Fibroblast of skin of left biceps (primary cell): ENCODE measurements at regions not wholly inside any gene's neighbourhood (a gene's known extent, or its start where the extent isn't known, plus 50 kb on each side); places are given as distances from the start of the nearest gene placed in this dataset.

Experiments used
- DNase-seq, 2 experiments: peaks; one replicate each; pipeline ENCODE4 v3.0.0-alpha.2; 2013; ENCODE audit warnings: low read depth in 2 of 2

DNA sequence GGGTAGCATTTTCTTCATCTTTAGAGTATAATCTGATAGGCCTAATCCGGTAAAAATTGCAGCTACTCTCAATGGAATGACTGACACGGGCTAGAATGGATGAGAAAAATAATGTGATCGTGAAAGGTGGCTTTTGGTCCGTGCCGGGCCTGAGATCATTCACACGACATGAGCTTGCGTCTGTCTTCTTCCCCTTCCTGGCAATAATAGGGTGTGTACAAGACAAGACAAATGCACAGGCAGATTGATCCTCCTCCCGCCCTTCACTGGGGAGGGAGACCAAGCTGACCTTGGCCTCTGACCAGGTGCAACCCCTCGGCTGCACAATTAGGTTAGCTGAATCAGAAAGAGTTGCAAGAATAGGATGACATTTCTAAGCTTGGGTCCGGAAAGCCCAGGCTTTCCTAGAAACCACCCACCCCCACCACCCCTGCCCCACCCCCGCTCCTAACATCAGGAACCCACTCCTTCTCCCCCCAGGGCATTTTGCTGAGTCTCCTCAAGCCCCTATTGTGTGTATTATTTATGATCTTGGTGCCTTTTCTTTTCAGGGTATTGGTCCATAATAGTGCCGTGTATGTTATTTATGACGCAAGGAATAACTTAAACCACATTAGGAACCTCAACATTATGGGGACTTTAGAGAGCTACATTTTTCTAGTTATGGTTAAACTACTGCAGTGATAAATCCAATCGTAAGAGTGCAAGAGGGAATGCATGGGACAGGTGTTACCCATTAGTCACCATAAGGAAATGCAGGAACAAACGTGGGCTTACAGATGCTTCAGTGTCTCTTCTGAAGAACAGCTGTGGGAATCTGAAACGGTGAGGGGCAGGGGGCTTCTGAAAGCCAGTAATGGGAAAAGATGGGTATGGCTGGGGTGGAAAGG is 540.1 kb upstream of the PSMD7 start:
- no peak for DNase-seq

DNA sequence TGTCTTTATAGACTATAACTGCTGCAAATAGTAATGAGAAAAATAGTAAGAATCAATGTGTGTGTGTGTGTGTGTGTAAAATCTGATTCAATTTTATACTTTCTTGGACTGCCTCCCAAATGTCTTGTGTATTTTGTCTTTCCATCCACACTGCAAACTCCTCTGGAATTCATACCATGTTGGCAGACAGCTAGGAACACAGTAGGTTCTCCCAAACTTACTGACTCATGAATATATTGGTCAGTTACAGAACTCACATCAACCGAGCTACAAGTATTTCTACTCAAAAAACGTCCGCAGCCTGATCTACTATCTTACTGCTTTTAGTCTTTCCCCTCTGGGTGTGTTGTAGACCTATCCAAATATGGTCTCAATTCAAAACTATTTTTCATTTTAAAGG is 542.7 kb upstream of the PSMD7 start:
- DNase-seq, result no peak

GRCh38 chr16:73750639-73751038 is 546.0 kb upstream of the PSMD7 start:
- DNase-seq, result no peak

DNA sequence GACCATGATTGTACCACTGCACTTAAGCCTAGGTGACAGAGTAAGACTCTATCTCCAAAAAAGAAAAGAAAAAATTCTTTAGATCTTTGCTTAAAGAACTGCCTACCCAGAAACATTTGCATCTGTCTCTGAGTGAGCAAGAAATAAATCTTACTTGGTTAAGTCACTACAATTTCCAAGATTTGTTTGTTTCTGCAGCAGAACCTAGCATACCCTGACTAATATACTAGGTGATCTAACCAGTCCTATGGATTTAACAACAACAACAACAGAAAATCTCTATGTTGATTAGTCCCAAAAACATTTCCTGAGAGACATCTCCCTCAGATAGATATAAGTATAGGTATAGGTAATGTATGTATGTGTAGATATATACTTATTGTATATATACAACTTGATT is 549.3 kb upstream of the PSMD7 start:
- no peak for DNase-seq

- DNase-seq, result no peak
These were observed 550.1 kb upstream of the PSMD7 start for GRCh38 chr16:73746554-73746953.

- no peak for DNase-seq
These were observed 552.7 kb upstream of the PSMD7 start for GRCh38 chr16:73743665-73744496.

DNA sequence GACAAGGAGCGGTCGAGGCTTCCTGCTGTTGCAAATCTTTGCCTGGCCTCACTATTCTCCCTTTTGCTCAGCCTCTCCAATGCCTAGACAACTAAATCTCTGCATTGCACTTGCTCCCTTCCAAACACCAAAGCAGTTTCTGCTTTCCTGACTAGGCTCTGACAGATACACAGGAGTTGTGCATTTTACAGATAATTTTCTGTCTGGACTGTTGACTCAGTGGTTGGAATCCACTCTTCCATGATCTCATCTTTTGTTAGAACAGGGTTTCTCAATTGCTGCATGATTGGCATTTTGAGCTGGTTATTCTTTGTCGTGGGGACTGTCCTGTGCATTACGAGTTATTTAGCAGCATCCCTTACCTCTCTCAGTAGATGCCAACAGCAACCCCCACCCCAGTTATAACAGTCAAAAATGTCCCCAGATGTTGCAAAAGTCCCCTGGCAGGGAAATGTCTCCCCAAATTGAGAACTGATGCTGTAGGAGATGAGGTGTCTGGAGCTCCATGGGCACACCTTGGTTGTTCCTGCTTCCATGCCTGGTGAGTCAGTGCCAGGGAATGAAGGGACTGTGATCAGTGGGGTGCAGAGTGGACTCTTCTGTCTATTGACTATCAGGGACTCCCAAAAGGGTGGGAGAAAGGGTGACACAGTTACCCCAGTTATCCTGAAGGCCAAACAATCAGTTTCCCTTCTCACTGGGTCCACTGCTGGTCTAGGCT is 557.4 kb upstream of the PSMD7 start:
- no peak for DNase-seq

DNA sequence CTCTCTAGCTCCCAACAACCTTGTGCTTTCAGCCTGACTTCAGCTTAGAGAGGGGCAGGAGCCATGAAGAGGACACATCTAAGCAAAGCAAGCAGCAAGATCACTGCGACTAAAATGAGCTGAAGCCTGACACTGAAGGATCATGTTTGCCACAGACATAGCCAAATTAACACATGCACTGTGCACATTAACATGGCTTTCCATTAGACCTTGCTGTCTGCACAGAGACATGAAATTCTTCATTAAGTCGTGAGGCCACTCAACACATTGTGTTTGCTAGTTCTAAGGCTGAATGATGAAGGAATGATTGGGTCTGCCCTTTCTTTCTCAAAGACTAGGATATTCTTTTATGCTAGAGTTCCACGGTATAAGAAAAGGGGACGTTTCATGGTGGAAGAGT is 558.3 kb upstream of the PSMD7 start:
- DNase-seq, result no peak

DNA sequence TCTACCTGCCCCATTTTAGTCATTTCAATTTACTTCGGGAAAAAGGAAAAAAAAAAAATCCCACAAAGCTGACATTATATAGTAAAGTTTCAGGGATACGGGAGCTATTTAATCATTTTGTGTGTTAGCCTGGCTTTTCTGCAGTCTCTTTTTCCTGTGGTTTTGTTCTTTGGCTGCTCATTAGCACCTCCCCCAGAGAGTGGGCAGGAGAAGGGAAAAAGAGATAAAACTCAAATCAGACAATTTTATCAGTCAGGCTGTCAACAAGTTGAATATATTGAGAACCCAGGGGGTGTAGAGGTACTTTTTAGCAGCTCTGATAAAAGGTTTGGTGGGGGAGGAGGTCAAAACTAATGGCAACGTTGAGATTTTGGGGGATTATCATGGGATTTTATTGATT is 559.0 kb upstream of the PSMD7 start:
- no peak for DNase-seq

GRCh38 chr16:73735954-73736353 is 560.7 kb upstream of the PSMD7 start:
- DNase-seq, result no peak

GRCh38 chr16:73735018-73735417 is 561.6 kb upstream of the PSMD7 start:
- DNase-seq, result peak; percentile 17 to 31

GRCh38 chr16:73732681-73733080 is 563.9 kb upstream of the PSMD7 start:
- DNase-seq, result no peak

GRCh38 chr16:73732143-73732542 is 564.5 kb upstream of the PSMD7 start:
- DNase-seq, result no peak

DNA sequence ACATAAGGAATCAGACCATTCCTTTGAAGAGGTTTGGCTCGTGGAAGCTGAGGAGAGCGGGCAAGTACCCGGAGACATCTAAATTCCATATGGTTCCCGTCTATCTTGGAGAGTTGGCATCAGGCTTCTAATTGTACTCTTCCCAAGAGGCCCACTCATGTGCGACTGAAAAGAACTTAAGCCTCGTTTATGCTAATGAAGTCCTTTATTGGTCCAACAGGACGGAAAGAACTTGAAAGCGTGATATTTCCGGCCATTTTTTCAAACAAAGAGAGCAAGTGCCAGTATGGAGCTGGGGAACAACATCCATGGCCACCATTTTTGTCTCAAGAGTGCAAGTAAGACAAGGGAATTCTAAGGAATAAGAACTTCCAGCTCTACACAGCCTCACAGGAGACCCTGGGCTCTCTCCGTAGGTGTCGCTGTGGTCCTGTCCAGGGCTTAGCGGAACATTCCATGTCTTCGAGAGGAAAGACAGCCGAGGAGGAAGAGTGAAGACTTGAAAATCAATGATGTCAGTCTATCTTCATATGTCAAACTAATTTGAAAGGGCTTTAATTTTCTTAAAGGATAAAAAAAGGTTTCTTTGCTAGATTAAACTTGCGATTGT is 566.0 kb upstream of the PSMD7 start:
- DNase-seq, result no peak

DNA sequence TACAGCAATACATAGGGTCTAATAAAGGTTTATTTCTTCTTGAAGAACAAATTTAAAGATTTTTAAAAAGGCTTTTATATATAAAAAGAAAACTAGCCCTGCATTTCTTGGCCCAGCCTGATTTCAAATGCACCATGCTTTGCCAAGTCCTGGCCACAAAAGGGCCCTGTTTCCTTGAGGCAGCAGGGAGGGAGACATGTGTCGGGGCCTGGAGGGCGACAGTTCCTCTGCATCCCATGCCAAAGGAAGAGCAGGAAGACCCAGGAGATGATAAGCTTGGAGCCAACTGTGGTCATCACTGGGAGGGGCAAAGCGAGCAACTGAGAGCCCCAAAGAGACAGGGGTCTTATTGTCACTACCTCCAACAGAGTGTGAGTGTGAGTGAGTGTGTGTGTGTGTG is 571.5 kb upstream of the PSMD7 start:
- no peak for DNase-seq

- no peak for DNase-seq
These were observed 572.1 kb upstream of the PSMD7 start for GRCh38 chr16:73724503-73724902.

DNA sequence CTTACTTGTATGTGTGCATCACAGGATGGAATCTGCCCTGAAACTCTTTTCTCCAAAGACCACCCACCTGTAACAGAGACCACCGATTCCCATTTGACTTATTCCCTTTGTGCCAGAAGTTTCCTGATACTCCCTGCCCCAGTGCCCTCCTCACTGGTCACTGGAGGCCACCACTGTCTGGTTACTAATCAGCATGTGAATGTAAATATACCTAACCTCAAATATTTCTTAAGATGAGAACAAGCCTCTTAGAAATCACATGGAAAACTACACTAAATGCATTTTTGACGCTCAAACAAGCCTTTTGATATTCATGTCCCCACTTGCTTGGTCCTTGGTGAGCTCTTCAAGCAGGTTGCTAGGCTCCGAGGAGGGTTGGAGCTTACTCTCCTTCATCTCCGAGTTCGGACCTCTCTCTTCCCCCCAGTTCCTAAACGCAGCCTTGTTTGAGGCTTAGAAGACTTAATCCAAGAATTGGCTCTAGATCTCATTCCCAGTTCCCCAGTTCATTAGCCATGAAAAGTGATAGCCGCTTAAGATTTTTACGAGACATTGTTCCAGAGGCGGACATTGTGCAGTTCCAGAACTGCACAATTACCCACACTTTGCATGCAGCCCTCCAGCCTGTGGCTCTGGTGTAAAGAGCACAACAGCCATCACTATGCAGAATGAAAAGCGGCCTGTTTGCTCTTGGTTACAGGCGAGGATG is 579.2 kb upstream of the PSMD7 start:
- DNase-seq, result no peak

- no peak for DNase-seq
These were observed 581.6 kb upstream of the PSMD7 start for GRCh38 chr16:73714976-73715375.

DNA sequence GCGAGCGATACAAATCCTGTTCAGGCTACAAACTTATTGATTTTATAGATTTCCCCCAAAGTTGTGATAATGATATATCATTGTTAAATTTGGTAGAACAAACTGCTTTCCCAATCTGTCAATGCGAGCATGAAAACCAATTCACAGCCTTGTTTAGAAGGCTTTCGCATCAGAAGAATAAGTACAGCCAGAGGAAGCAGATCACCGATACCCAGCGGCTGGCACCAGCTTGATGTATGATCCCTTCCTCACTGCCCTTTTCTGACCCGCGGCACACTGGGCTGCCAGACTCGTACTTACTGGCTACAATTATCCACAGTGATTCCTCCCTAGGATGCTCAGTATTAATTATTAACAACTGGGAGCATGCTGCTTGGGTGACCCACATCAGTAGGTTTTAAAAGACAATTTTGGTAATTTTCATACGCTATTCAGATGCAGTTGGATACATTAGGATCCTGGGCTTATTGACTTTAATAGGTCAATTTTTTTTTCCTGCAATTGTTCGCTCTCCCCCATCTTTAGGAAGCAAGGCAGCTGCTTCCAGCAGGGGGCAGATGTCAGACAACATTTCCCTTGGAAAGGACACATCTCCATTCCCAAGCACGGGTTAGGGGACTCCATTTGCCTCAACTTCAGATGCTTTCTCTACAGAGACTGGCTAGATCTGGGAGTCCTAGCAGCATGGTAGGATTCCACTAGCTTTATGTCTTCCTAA is 582.7 kb upstream of the PSMD7 start:
- DNase-seq, result peak; percentile 5 to 9

DNA sequence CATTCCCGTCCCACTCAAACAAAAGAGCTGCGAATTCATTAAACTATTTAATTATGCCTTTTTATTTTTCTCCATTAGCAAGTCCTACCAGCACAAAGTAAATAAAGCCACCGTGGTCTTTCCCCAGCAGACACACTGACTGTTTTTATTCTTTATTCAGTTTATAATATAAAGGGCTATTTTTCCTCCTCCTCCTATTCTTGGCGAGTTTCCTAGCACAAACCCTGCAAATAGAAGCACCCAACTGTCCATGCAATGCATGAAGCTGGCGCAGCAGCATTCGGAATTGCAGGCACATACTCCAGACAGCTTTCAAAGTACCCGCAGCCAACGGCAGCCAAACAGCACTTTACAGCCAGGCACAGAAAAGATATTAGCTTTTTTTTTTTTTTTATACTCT is 583.4 kb upstream of the PSMD7 start:
- DNase-seq, result no peak
